CD14-positive monocyte (primary cell): ENCODE measurements at regions not wholly inside any gene's neighbourhood (a gene's known extent, or its start where the extent isn't known, plus 50 kb on each side); places are given as distances from the start of the nearest gene placed in this dataset.

Experiments used
- DNase-seq, 3 donors: peaks; one replicate each; pipeline ENCODE4 v3.0.0-alpha.2; 2011 to 2022
- H2AFZ ChIP-seq: 2 replicates; pipeline ENCODE4 v1.6.0; 2012; ENCODE audit warnings: mild to moderate bottlenecking, low read depth, low read length, inconsistent platforms; ENCODE audit not compliant: insufficient read depth, poor library complexity, severe bottlenecking
- H3K27ac ChIP-seq, 2 donors: 1 replicate in 1 of 2; 2 replicates in 1 of 2; pipeline ENCODE4 v1.5.1; 2012 to 2013; ENCODE audit warnings: low read length in 2 of 2, control low read depth in 1 of 2, inconsistent platforms in 1 of 2, low read depth in 1 of 2, mild to moderate bottlenecking in 1 of 2
- H3K27me3 ChIP-seq, 2 donors: one replicate each; pipeline versions ENCODE4 v1.6.0 to v1.6.1; 2011 to 2013; ENCODE audit warnings: low read length in 2 of 2; ENCODE audit not compliant: control insufficient read depth in 2 of 2, insufficient read depth in 2 of 2
- H3K36me3 ChIP-seq, 2 donors: replicated peaks in 1 of 2; 1 replicate in 1 of 2; 2 replicates in 1 of 2; pipeline versions ENCODE4 v1.5.1 to v1.6.1; 2012 to 2013; ENCODE audit warnings: low read length in 2 of 2, control low read depth in 1 of 2, inconsistent platforms in 1 of 2, mild to moderate bottlenecking in 1 of 2; ENCODE audit not compliant: insufficient read depth in 2 of 2, control insufficient read depth in 1 of 2
- H3K4me1 ChIP-seq, 2 donors: 1 replicate in 1 of 2; 2 replicates in 1 of 2; pipeline versions ENCODE4 v1.5.1 to v1.6.1; 2012 to 2013; ENCODE audit warnings: low read length in 2 of 2, control low read depth in 1 of 2, inconsistent platforms in 1 of 2, mild to moderate bottlenecking in 1 of 2, moderate library complexity in 1 of 2; ENCODE audit not compliant: insufficient read depth in 2 of 2, control insufficient read depth in 1 of 2
- H3K4me2 ChIP-seq: replicated peaks from 2 replicates; pipeline ENCODE3; 2012; ENCODE audit warnings: low read length, moderate library complexity, mild to moderate bottlenecking; ENCODE audit not compliant: poor library complexity, severe bottlenecking; ENCODE audit errors: extremely low read depth
- H3K4me3 ChIP-seq, 3 experiments: fragments of 200-600 bp in 1 of 3; sonication (generic) in 1 of 3; replicated peaks in 1 of 3; 1 replicate in 2 of 3; 2 replicates in 1 of 3; pipeline ENCODE4 v1.5.1; 2011 to 2013; ENCODE audit warnings: low read length in 3 of 3, mild to moderate bottlenecking in 3 of 3, control low read depth in 2 of 3, low read depth in 2 of 3, inconsistent platforms in 1 of 3, moderate library complexity in 1 of 3
- H3K79me2 ChIP-seq: 2 replicates; pipeline ENCODE4 v1.6.0; 2012; ENCODE audit warnings: mild to moderate bottlenecking, control low read depth, inconsistent platforms, low read length, moderate library complexity; ENCODE audit not compliant: insufficient read depth
- H3K9ac ChIP-seq: 2 replicates; pipeline ENCODE4 v1.6.0; 2017; ENCODE audit warnings: low read length, mild to moderate bottlenecking; ENCODE audit not compliant: insufficient read depth, poor library complexity, severe bottlenecking
- H3K9me3 ChIP-seq, 2 donors: replicated peaks in 1 of 2; 1 replicate in 1 of 2; 2 replicates in 1 of 2; pipeline versions ENCODE4 v1.5.1 to v1.6.1; 2012 to 2013; ENCODE audit warnings: low read length in 2 of 2, control low read depth in 1 of 2; ENCODE audit not compliant: control insufficient read depth in 1 of 2, insufficient read depth in 1 of 2
- H4K20me1 ChIP-seq: 2 replicates; pipeline ENCODE4 v1.6.0; 2012; ENCODE audit warnings: mild to moderate bottlenecking, low read length, control low read depth, moderate library complexity; ENCODE audit not compliant: insufficient read depth
- H3K27ac Mint-ChIP-seq, 7 donors: one replicate each; pipeline ENCODE4 v1.8.0; 2020; ENCODE audit warnings: mild to moderate bottlenecking in 7 of 7, mixed read lengths in 7 of 7, moderate library complexity in 6 of 7, inconsistent platforms in 2 of 7
- H3K27me3 Mint-ChIP-seq, 3 donors: one replicate each; pipeline ENCODE4 v1.8.0; 2021 to 2022; ENCODE audit warnings: low read depth in 3 of 3, mild to moderate bottlenecking in 3 of 3, mixed read lengths in 3 of 3, moderate library complexity in 3 of 3, inconsistent platforms in 1 of 3
- H3K36me3 Mint-ChIP-seq, 2 donors: one replicate each; pipeline ENCODE4 v1.8.0; 2020; ENCODE audit warnings: mixed read lengths in 2 of 2, inconsistent platforms in 1 of 2, mild to moderate bottlenecking in 1 of 2
- H3K4me1 Mint-ChIP-seq: one replicate; pipeline ENCODE4 v1.8.0; 2020; ENCODE audit warnings: mild to moderate bottlenecking, mixed read lengths
- H3K4me3 Mint-ChIP-seq, 2 donors: one replicate each; pipeline ENCODE4 v1.8.0; 2020; ENCODE audit warnings: mild to moderate bottlenecking in 2 of 2, mixed read lengths in 2 of 2, moderate library complexity in 1 of 2
- H3K9me3 Mint-ChIP-seq, 7 donors: one replicate each; pipeline ENCODE4 v1.8.0; 2020 to 2022; ENCODE audit warnings: mixed read lengths in 7 of 7, mild to moderate bottlenecking in 6 of 7, moderate library complexity in 6 of 7, inconsistent platforms in 2 of 7
- CTCF ChIP-seq: fragments of 200-600 bp; IDR thresholded peaks from one replicate; pipeline ENCODE4 v1.8.0; 2022; ENCODE audit warnings: antibody characterized with exemption, mild to moderate bottlenecking
- WGBS: methylation state at CpG from one replicate; pipeline ENCODE4 v1.1.5; 2013; ENCODE audit warnings: missing lambda C conversion rate; ENCODE audit not compliant: insufficient coverage; 5-methylcytosine and 5-hydroxymethylcytosine counted together
- intact Hi-C, 2 donors: fragments of 100-400 bp; cut with micrococcal nuclease; formaldehyde crosslinking; loops; one replicate each; pipeline versions ENCODE4 v1.15.0 to v1.15.1; 2023

DNA sequence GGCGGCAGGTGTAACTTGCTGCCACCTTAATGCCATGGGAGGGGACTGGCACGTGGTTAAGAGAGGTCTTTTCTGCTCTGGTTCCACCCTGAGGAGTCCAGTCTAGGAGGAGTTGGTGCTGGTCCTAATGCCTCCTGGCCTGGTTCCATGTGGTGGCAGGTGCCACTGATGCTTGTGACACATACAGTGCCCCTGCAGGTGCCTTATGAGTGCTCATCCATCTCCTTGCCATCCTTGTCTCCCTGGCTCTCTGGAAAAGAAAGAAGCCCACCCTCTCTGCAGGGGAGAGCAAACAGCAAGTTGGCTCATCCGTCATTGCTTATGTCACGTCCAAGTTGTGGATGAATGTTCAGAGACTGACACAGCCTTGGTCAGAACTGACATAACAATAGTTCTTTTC is 175.8 kb upstream of the DPH6 start:
- no peaks in the 10 kb centered on the region for H3K4me1 Mint-ChIP-seq
- H4K20me1 ChIP-seq, result no peaks in the 10 kb centered on the region
- H3K9me3 Mint-ChIP-seq, result peaks cover 0 to 7% (median 3%) of the 10 kb centered on the region in 7 donors
- intact Hi-C loops, result no loop called here
- no peak for TF ChIP-seq CTCF
- H3K27me3 Mint-ChIP-seq, result no peaks in the 10 kb centered on the region
- no peak overlapping the region for H2AFZ ChIP-seq
- no peaks in the 10 kb centered on the region for H3K79me2 ChIP-seq
- H3K4me3 Mint-ChIP-seq, result no peak overlapping the region
- no peaks in the 10 kb centered on the region for H3K4me1 ChIP-seq
- H3K4me2 ChIP-seq, result no peak overlapping the region
- H3K27ac ChIP-seq, result no peak overlapping the region
- no peaks in the 10 kb centered on the region for H3K9me3 ChIP-seq
- H3K4me3 ChIP-seq, result no peak overlapping the region
- WGBS, result 85% methylated on average over 2 of the region's 4 CpGs
- no peak overlapping the region for H3K9ac ChIP-seq
- H3K36me3 Mint-ChIP-seq, result no peaks in the 10 kb centered on the region
- H3K27me3 ChIP-seq, result no peaks in the 10 kb centered on the region
- no peak overlapping the region for H3K27ac Mint-ChIP-seq
- no peaks in the 10 kb centered on the region for H3K36me3 ChIP-seq
- no peak for DNase-seq

DNA sequence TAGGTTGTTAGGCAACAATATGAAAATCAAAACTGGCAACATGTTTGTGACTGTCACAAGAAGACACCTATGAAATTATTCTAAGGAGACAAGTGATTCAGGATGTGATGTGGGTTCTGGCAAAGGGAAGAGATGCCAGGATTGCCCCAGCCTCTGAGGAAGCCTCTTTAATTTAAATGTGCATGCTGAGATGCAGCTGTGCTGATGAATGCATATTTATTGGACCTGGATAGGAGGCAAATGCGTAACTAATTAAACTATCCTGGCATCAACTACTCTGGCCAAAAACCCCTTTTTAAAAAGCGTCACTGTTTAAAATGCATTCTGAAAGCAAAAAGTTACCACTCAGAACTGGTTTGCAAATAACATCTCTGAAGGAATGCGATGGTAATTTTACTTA is 176.5 kb upstream of the DPH6 start:
- H3K27ac ChIP-seq, result no peak overlapping the region
- H3K27ac Mint-ChIP-seq, result no peak overlapping the region
- H3K4me2 ChIP-seq, result no peak overlapping the region
- no peaks in the 10 kb centered on the region for H3K36me3 Mint-ChIP-seq
- no CpG with 5 or more reads among the region's 3 CpGs for WGBS
- no peak for DNase-seq
- H4K20me1 ChIP-seq, result no peaks in the 10 kb centered on the region
- H2AFZ ChIP-seq, result no peak overlapping the region
- H3K9me3 ChIP-seq, result no peaks in the 10 kb centered on the region
- no peaks in the 10 kb centered on the region for H3K4me1 ChIP-seq
- no peak for TF ChIP-seq CTCF
- intact Hi-C loops, result no loop called here
- H3K27me3 Mint-ChIP-seq, result no peaks in the 10 kb centered on the region
- no peak overlapping the region for H3K9ac ChIP-seq
- H3K36me3 ChIP-seq, result no peaks in the 10 kb centered on the region
- no peak overlapping the region for H3K4me3 Mint-ChIP-seq
- no peaks in the 10 kb centered on the region for H3K27me3 ChIP-seq
- no peak overlapping the region for H3K4me3 ChIP-seq
- no peaks in the 10 kb centered on the region for H3K4me1 Mint-ChIP-seq
- no peaks in the 10 kb centered on the region for H3K79me2 ChIP-seq
- H3K9me3 Mint-ChIP-seq, result peaks cover 0 to 7% (median 3%) of the 10 kb centered on the region in 7 donors
